ENCODE measurements at regions not wholly inside any gene's neighbourhood (a gene's known extent, or its start where the extent isn't known, plus 50 kb on each side); places are given as distances from the start of the nearest gene placed in this dataset.

DNA sequence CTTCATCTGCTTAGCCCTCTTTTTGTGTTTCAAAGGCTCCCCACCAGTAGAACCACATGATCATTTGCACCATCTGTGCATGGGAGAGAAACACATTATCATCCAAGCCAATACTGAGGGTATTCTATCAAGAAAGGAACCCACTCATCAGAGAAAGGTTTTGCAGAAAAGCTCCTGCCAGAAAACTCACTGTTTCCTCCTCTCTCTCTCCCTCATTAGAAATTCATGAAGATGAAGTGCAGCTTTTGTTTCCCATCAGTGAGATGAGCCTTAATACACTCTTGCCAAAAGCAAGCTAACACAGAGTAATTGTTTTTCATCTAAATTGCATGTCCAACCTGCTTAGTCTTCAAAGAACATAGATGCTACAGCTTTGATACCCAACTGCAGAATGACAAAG is 142.4 kb upstream of the GRAMD2B start:
- TF ChIP-seq, protein P1, sequence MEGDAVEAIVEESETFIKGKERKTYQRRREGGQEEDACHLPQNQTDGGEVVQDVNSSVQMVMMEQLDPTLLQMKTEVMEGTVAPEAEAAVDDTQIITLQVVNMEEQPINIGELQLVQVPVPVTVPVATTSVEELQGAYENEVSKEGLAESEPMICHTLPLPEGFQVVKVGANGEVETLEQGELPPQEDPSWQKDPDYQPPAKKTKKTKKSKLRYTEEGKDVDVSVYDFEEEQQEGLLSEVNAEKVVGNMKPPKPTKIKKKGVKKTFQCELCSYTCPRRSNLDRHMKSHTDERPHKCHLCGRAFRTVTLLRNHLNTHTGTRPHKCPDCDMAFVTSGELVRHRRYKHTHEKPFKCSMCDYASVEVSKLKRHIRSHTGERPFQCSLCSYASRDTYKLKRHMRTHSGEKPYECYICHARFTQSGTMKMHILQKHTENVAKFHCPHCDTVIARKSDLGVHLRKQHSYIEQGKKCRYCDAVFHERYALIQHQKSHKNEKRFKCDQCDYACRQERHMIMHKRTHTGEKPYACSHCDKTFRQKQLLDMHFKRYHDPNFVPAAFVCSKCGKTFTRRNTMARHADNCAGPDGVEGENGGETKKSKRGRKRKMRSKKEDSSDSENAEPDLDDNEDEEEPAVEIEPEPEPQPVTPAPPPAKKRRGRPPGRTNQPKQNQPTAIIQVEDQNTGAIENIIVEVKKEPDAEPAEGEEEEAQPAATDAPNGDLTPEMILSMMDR (IDR thresholded peaks at IDR 0.05; ENCODE audit: extremely low read depth in 1 of 2, insufficient read depth in 1 of 2, low read depth in 1 of 2, low read length in 2 of 2), result no peak
- TF ChIP-seq POLR2AphosphoS5 (IDR thresholded peaks at IDR 0.05; ENCODE audit: insufficient read depth, low read depth, low read length) (no peak), POLR2A (IDR thresholded peaks at IDR 0.05; ENCODE audit: low read depth, low read length) (no peak), EZH2 (IDR thresholded peaks at IDR 0.05; ENCODE audit: borderline replicate concordance, low read depth, low read length, severe bottlenecking) (no peak)
- TF ChIP-seq, protein P2, sequence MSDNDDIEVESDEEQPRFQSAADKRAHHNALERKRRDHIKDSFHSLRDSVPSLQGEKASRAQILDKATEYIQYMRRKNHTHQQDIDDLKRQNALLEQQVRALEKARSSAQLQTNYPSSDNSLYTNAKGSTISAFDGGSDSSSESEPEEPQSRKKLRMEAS (IDR thresholded peaks at IDR 0.05; ENCODE audit: insufficient read depth, insufficient read length), result no peak

Measured in endothelial cell of umbilical vein (primary cell).